GM23338 (cell line): ENCODE measurements at regions not wholly inside any gene's neighbourhood (a gene's known extent, or its start where the extent isn't known, plus 50 kb on each side); places are given as distances from the start of the nearest gene placed in this dataset.

ENCODE experiments used
- ATAC-seq: fragments of 200-7000 bp; cut with Tn5 transposase; 3 replicates; pipeline ENCODE4 v1.9.1; 2020
- DNase-seq: peaks from one replicate; pipeline ENCODE4 v3.0.0-alpha.2; 2015; ENCODE audit warnings: low spot score
- H2AFZ ChIP-seq: fragments of 200-600 bp; sonication (generic); 2 replicates; pipeline ENCODE4 v1.8.0; 2016; ENCODE audit warnings: antibody characterized with exemption, mild to moderate bottlenecking, moderate library complexity
- H3F3A ChIP-seq: fragments of 200-600 bp; sonication (generic); replicated peaks from 2 replicates; pipeline ENCODE4 v1.8.0; 2017; ENCODE audit warnings: antibody characterized with exemption, mixed run types, low read depth
- H3K27ac ChIP-seq: fragments of 200-600 bp; sonication (generic); 2 replicates; pipeline ENCODE4 v1.6.1; 2016; ENCODE audit warnings: low read depth
- H3K27me3 ChIP-seq: fragments of 200-600 bp; sonication (generic); 2 replicates; pipeline ENCODE4 v1.8.0; 2016; ENCODE audit warnings: mild to moderate bottlenecking, mixed run types, moderate library complexity; ENCODE audit not compliant: insufficient read depth
- H3K36me3 ChIP-seq: fragments of 200-600 bp; sonication (generic); 2 replicates; pipeline ENCODE4 v1.8.0; 2016; ENCODE audit warnings: mild to moderate bottlenecking; ENCODE audit not compliant: insufficient read depth
- H3K4me1 ChIP-seq: fragments of 200-600 bp; sonication (generic); 2 replicates; pipeline ENCODE4 v1.8.0; 2016; ENCODE audit warnings: mild to moderate bottlenecking, moderate library complexity; ENCODE audit not compliant: insufficient read depth
- H3K4me2 ChIP-seq: fragments of 200-600 bp; sonication (generic); 2 replicates; pipeline ENCODE4 v1.7.1; 2017; ENCODE audit warnings: mixed run types
- H3K4me3 ChIP-seq: fragments of 200-600 bp; sonication (generic); 2 replicates; pipeline ENCODE4 v1.6.1; 2016; ENCODE audit warnings: mixed run types
- H3K79me2 ChIP-seq: fragments of 200-600 bp; sonication (generic); replicated peaks from 2 replicates; pipeline ENCODE4 v1.8.0; 2017; ENCODE audit warnings: mild to moderate bottlenecking; ENCODE audit not compliant: insufficient read depth
- H3K9me2 ChIP-seq: fragments of 200-600 bp; sonication (generic); 2 replicates; pipeline ENCODE4 v1.8.0; 2017; ENCODE audit not compliant: insufficient read depth
- H4K20me1 ChIP-seq: fragments of 200-600 bp; sonication (generic); replicated peaks from 2 replicates; pipeline ENCODE4 v1.8.0; 2017; ENCODE audit warnings: mild to moderate bottlenecking; ENCODE audit not compliant: insufficient read depth
- H3K27ac Mint-ChIP-seq: 2 replicates; pipeline ENCODE4 v1.8.0; 2020; ENCODE audit warnings: inconsistent platforms, mild to moderate bottlenecking, moderate library complexity, mixed read lengths
- H3K27me3 Mint-ChIP-seq: 3 replicates; pipeline ENCODE4 v1.8.0; 2022; ENCODE audit warnings: low read depth, mild to moderate bottlenecking, moderate library complexity, mixed read lengths, inconsistent platforms; ENCODE audit not compliant: insufficient read depth, poor library complexity
- H3K36me3 Mint-ChIP-seq: 3 replicates; pipeline ENCODE4 v1.8.0; 2021; ENCODE audit warnings: low read depth, mild to moderate bottlenecking, inconsistent platforms, moderate library complexity, mixed read lengths
- H3K4me1 Mint-ChIP-seq: 3 replicates; pipeline ENCODE4 v1.8.0; 2020; ENCODE audit warnings: mild to moderate bottlenecking, inconsistent platforms, mixed read lengths
- H3K4me3 Mint-ChIP-seq: 3 replicates; pipeline ENCODE4 v1.8.0; 2021; ENCODE audit warnings: moderate library complexity, mild to moderate bottlenecking, inconsistent platforms, mixed read lengths
- H3K9me3 Mint-ChIP-seq: 3 replicates; pipeline ENCODE4 v1.8.0; 2020; ENCODE audit warnings: moderate library complexity, mild to moderate bottlenecking, inconsistent platforms, mixed read lengths
- CREB1 ChIP-seq: fragments of 250-450 bp; sonication (Bioruptor Pico); IDR thresholded peaks from 2 replicates; pipeline ENCODE4 v1.5.0; 2020; ENCODE audit warnings: low read depth, mild to moderate bottlenecking, moderate library complexity
- EZH2phosphoT487 ChIP-seq: fragments of 200-600 bp; sonication (generic); IDR thresholded peaks from one replicate; pipeline ENCODE4 v1.8.1; 2018; ENCODE audit warnings: antibody characterized with exemption; ENCODE audit not compliant: unreplicated experiment
- JUNB ChIP-seq: IDR thresholded peaks from one replicate; pipeline ENCODE4 v1.6.1; 2016; ENCODE audit warnings: antibody characterized with exemption; ENCODE audit not compliant: unreplicated experiment
- NANOG ChIP-seq: IDR thresholded peaks from 2 replicates; pipeline ENCODE4 v1.6.1; 2016; ENCODE audit warnings: antibody characterized with exemption, borderline replicate concordance
- STAT1 ChIP-seq: IDR thresholded peaks from one replicate; pipeline ENCODE4 v1.6.1; 2016; ENCODE audit warnings: antibody characterized with exemption; ENCODE audit not compliant: unreplicated experiment
- ZNF114 ChIP-seq: fragments of 250-450 bp; sonication (Bioruptor Pico); IDR thresholded peaks from 2 replicates; pipeline ENCODE4 v1.5.0; 2020; ENCODE audit warnings: mild to moderate bottlenecking, moderate library complexity
- ZNF331 ChIP-seq: fragments of 250-450 bp; sonication (Bioruptor Pico); IDR thresholded peaks from 2 replicates; pipeline ENCODE4 v1.5.0; 2020; ENCODE audit warnings: low read depth, mild to moderate bottlenecking, moderate library complexity
- TF ChIP-seq, protein P1 (sequence below): IDR thresholded peaks from 2 replicates; pipeline ENCODE4 v1.6.1; 2016; ENCODE audit warnings: antibody characterized with exemption
- TF ChIP-seq, protein P2 (sequence below), 2 experiments: fragments of 200-600 bp in 1 of 2; sonication (generic) in 1 of 2; conservative IDR thresholded peaks; 2 replicates each; pipeline versions ENCODE4 v1.5.1 to v1.6.1; 2016 to 2017; ENCODE audit warnings: antibody characterized with exemption in 2 of 2, low read depth in 2 of 2, mild to moderate bottlenecking in 2 of 2, moderate library complexity in 1 of 2
- TF ChIP-seq, protein P3 (sequence below): IDR thresholded peaks from one replicate; pipeline ENCODE4 v1.6.1; 2018; ENCODE audit warnings: antibody characterized with exemption; ENCODE audit not compliant: unreplicated experiment

DNA sequence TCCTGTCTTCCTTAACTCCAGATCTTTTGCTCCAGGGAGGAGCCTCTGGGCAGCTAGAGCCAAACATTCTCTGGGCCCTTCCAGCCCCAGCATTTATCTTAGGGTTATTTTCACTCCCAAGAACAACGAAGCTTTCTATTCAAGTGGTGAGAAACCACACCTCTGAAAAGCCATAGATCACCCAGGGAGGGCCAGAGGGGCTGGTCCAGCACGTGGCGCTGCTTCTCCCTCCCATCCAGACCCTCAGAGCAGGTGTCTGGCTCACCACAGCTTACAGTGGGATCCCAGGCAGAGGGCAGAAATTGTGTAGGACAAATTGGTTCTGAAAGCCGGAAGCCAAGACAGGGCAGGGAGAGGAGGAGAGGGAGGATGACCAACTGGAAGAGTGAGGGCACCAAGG, 74.0 kb upstream of the PKDCC start:
- no peak for ATAC-seq
- no peak overlapping the region for H3K4me2 ChIP-seq
- H3K27me3 ChIP-seq: no peaks in the 10 kb centered on the region
- H4K20me1 ChIP-seq: no peaks in the 10 kb centered on the region
- no peak overlapping the region for H3K27ac ChIP-seq
- H3K4me1 Mint-ChIP-seq: no peaks in the 10 kb centered on the region; the same call in 2 of the 3 replicates
- no peaks in the 10 kb centered on the region for H3K4me1 ChIP-seq
- H3K27me3 Mint-ChIP-seq: peaks cover 4% of the 10 kb centered on the region
- no peaks in the 10 kb centered on the region for H3K36me3 ChIP-seq
- H3K4me3 ChIP-seq: no peak overlapping the region
- no peak overlapping the region for H3K27ac Mint-ChIP-seq
- no peak overlapping the region for H3K4me3 Mint-ChIP-seq
- no peaks in the 10 kb centered on the region for H3F3A ChIP-seq
- no peak overlapping the region for H2AFZ ChIP-seq
- H3K36me3 Mint-ChIP-seq: no peaks in the 10 kb centered on the region; the same call in 2 of the 3 replicates
- H3K9me3 Mint-ChIP-seq: no peaks in the 10 kb centered on the region
- H3K79me2 ChIP-seq: no peaks in the 10 kb centered on the region
- TF ChIP-seq CREB1: no peak
- no peak for TF ChIP-seq ZNF331 (CRISPR knock-in tag)
- TF ChIP-seq ZNF114 (CRISPR knock-in tag): no peak
- TF ChIP-seq NANOG: no peak
- no peak for TF ChIP-seq EZH2phosphoT487
- DNase-seq: no peak
- H3K9me2 ChIP-seq: peaks cover 7% of the 10 kb centered on the region; the same call in 1 of the 2 replicates

DNA sequence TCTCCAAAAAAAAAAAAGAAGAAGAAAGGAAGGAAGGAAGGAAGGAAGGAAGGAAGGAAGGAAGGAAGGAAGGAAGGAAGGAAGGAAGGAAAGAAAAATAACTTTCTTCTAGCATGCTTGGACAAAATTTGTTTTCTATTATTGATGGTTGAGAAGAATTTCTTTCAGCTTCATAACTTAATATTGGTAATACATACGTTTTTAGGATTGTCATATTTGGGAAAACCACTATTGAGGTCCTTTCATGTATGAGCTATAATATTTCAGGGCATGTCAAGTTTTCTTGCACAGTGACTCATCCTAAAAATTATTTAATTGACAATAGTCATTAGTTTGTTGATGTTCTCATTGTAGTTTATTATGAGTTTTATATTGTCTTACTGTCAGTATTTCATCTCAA, 66.4 kb upstream of the PKDCC start:
- H3K27me3 Mint-ChIP-seq: peaks cover 2% of the 10 kb centered on the region
- H3K4me3 ChIP-seq: no peak overlapping the region
- no peaks in the 10 kb centered on the region for H3K27me3 ChIP-seq
- no peak for DNase-seq
- H3K4me1 Mint-ChIP-seq: no peaks in the 10 kb centered on the region
- H3K27ac Mint-ChIP-seq: no peak overlapping the region
- H3K4me3 Mint-ChIP-seq: no peak overlapping the region
- H3K9me3 Mint-ChIP-seq: no peaks in the 10 kb centered on the region; the same call in 2 of the 3 replicates
- no peaks in the 10 kb centered on the region for H3F3A ChIP-seq
- H3K36me3 Mint-ChIP-seq: no peaks in the 10 kb centered on the region
- no peak for ATAC-seq
- no peak overlapping the region for H3K27ac ChIP-seq
- no peaks in the 10 kb centered on the region for H3K79me2 ChIP-seq
- H3K9me2 ChIP-seq: peaks cover 9% of the 10 kb centered on the region; the same call in 1 of the 2 replicates
- no peak overlapping the region for H3K4me2 ChIP-seq
- no peaks in the 10 kb centered on the region for H4K20me1 ChIP-seq
- no peaks in the 10 kb centered on the region for H3K36me3 ChIP-seq
- H2AFZ ChIP-seq: no peak overlapping the region
- H3K4me1 ChIP-seq: no peaks in the 10 kb centered on the region
- TF ChIP-seq, protein P1, sequence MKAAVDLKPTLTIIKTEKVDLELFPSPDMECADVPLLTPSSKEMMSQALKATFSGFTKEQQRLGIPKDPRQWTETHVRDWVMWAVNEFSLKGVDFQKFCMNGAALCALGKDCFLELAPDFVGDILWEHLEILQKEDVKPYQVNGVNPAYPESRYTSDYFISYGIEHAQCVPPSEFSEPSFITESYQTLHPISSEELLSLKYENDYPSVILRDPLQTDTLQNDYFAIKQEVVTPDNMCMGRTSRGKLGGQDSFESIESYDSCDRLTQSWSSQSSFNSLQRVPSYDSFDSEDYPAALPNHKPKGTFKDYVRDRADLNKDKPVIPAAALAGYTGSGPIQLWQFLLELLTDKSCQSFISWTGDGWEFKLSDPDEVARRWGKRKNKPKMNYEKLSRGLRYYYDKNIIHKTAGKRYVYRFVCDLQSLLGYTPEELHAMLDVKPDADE: no peak
- TF ChIP-seq, protein P2, sequence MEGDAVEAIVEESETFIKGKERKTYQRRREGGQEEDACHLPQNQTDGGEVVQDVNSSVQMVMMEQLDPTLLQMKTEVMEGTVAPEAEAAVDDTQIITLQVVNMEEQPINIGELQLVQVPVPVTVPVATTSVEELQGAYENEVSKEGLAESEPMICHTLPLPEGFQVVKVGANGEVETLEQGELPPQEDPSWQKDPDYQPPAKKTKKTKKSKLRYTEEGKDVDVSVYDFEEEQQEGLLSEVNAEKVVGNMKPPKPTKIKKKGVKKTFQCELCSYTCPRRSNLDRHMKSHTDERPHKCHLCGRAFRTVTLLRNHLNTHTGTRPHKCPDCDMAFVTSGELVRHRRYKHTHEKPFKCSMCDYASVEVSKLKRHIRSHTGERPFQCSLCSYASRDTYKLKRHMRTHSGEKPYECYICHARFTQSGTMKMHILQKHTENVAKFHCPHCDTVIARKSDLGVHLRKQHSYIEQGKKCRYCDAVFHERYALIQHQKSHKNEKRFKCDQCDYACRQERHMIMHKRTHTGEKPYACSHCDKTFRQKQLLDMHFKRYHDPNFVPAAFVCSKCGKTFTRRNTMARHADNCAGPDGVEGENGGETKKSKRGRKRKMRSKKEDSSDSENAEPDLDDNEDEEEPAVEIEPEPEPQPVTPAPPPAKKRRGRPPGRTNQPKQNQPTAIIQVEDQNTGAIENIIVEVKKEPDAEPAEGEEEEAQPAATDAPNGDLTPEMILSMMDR (conservative IDR thresholded peaks at IDR 0.05; ENCODE audit: low read depth in 2 of 2): no peak
- TF ChIP-seq STAT1 (no peak), CREB1 (no peak), EZH2phosphoT487 (no peak), JUNB (no peak), ZNF114 (CRISPR knock-in tag) (no peak)
- TF ChIP-seq, protein P3, sequence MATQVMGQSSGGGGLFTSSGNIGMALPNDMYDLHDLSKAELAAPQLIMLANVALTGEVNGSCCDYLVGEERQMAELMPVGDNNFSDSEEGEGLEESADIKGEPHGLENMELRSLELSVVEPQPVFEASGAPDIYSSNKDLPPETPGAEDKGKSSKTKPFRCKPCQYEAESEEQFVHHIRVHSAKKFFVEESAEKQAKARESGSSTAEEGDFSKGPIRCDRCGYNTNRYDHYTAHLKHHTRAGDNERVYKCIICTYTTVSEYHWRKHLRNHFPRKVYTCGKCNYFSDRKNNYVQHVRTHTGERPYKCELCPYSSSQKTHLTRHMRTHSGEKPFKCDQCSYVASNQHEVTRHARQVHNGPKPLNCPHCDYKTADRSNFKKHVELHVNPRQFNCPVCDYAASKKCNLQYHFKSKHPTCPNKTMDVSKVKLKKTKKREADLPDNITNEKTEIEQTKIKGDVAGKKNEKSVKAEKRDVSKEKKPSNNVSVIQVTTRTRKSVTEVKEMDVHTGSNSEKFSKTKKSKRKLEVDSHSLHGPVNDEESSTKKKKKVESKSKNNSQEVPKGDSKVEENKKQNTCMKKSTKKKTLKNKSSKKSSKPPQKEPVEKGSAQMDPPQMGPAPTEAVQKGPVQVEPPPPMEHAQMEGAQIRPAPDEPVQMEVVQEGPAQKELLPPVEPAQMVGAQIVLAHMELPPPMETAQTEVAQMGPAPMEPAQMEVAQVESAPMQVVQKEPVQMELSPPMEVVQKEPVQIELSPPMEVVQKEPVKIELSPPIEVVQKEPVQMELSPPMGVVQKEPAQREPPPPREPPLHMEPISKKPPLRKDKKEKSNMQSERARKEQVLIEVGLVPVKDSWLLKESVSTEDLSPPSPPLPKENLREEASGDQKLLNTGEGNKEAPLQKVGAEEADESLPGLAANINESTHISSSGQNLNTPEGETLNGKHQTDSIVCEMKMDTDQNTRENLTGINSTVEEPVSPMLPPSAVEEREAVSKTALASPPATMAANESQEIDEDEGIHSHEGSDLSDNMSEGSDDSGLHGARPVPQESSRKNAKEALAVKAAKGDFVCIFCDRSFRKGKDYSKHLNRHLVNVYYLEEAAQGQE: no peak
